H1 (cell line): ENCODE measurements at regions not wholly inside any gene's neighbourhood (a gene's known extent, or its start where the extent isn't known, plus 50 kb on each side); places are given as distances from the start of the nearest gene placed in this dataset.

Experiments
- CTCF ChIA-PET: fragments of 300-600 bp; sonication (Branson Sonifier 250); formaldehyde crosslinking; loops from one replicate; lab custom pipeline; 2021; ENCODE audit not compliant: partially characterized antibody; lab: Charles Lee
- POLR2A ChIA-PET: fragments of 300-600 bp; sonication (Branson Sonifier 250); formaldehyde crosslinking; loops from one replicate; lab custom pipeline; 2021; ENCODE audit warnings: inconsistent platforms; ENCODE audit not compliant: partially characterized antibody; lab: Charles Lee
- DNase-seq, 2 experiments: peaks; one replicate each; pipeline versions ENCODE4 v3.0.0 to v3.0.0-alpha.2; 2010 to 2022; ENCODE audit warnings: low spot score in 2 of 2, low read depth in 1 of 2, mixed read lengths in 1 of 2
- FAIRE-seq: peaks from 2 replicates; lab custom pipeline; 2011; peaks lifted over from hg19 to GRCh38; lab: Jason Lieb, UNC
- H2AFZ ChIP-seq: 2 replicates; pipeline ENCODE4 v1.8.1; 2012; ENCODE audit warnings: low read length, inconsistent platforms
- H2AK5ac ChIP-seq: 2 replicates; pipeline ENCODE4 v1.6.1; 2013; ENCODE audit warnings: low read depth, low read length
- H2BK120ac ChIP-seq: replicated peaks from 2 replicates; pipeline ENCODE3; 2013; ENCODE audit warnings: low read depth, low read length, inconsistent platforms
- H2BK12ac ChIP-seq: 2 replicates; pipeline ENCODE4 v1.6.1; 2013; ENCODE audit warnings: low read depth, low read length
- H2BK15ac ChIP-seq: 2 replicates; pipeline ENCODE4 v1.6.1; 2013; ENCODE audit warnings: low read length
- H2BK20ac ChIP-seq: 2 replicates; pipeline ENCODE4 v1.6.1; 2013; ENCODE audit warnings: low read length
- H2BK5ac ChIP-seq: 2 replicates; pipeline ENCODE4 v1.6.1; 2013; ENCODE audit warnings: low read depth, low read length
- H3K14ac ChIP-seq: 2 replicates; pipeline ENCODE4 v1.6.1; 2013; ENCODE audit warnings: inconsistent platforms; ENCODE audit not compliant: insufficient read length
- H3K18ac ChIP-seq: 2 replicates; pipeline ENCODE4 v1.6.1; 2013; ENCODE audit warnings: low read length; ENCODE audit errors: extremely low read depth
- H3K23ac ChIP-seq: 2 replicates; pipeline ENCODE4 v1.6.1; 2013; ENCODE audit warnings: inconsistent platforms; ENCODE audit not compliant: insufficient read length
- H3K23me2 ChIP-seq: 2 replicates; pipeline ENCODE4 v1.6.1; 2013; ENCODE audit warnings: low read depth, low read length
- H3K27ac ChIP-seq: 2 replicates; pipeline ENCODE4 v1.6.1; 2011; ENCODE audit warnings: low read depth, low read length, inconsistent platforms
- H3K27me3 ChIP-seq, 4 experiments: replicated peaks in 1 of 4; 1 replicate in 1 of 4; 2 replicates in 3 of 4; pipeline versions ENCODE4 v1.6.1 to v1.8.1; 2011 to 2013; ENCODE audit warnings: low read length in 3 of 4, mild to moderate bottlenecking in 3 of 4, inconsistent platforms in 2 of 4, mixed read lengths in 2 of 4, moderate library complexity in 1 of 4; ENCODE audit not compliant: control insufficient read depth in 3 of 4, insufficient read depth in 3 of 4; ENCODE audit errors: extremely low read depth in 1 of 4
- H3K36me3 ChIP-seq, 4 experiments: 2 replicates each; pipeline versions ENCODE4 v1.6.1 to v1.8.1; 2011 to 2013; ENCODE audit warnings: mild to moderate bottlenecking in 4 of 4, low read length in 3 of 4, moderate library complexity in 2 of 4, control low read depth in 1 of 4, inconsistent platforms in 1 of 4; ENCODE audit not compliant: insufficient read depth in 4 of 4, control insufficient read depth in 2 of 4
- H3K4ac ChIP-seq: replicated peaks from 2 replicates; pipeline ENCODE3; 2013; ENCODE audit warnings: low read length, low read depth, mixed read lengths, inconsistent platforms; ENCODE audit not compliant: insufficient read length
- H3K4me1 ChIP-seq, 4 experiments: replicated peaks in 1 of 4; 1 replicate in 1 of 4; 2 replicates in 3 of 4; pipeline versions ENCODE4 v1.6.1 to v1.8.1; 2011 to 2013; ENCODE audit warnings: low read length in 3 of 4, inconsistent platforms in 2 of 4, mixed read lengths in 1 of 4; ENCODE audit not compliant: insufficient read depth in 4 of 4, control insufficient read depth in 3 of 4
- H3K4me2 ChIP-seq, 2 experiments: 2 replicates each; pipeline versions ENCODE4 v1.6.1 to v1.8.1; 2011 to 2013; ENCODE audit warnings: low read depth in 2 of 2, low read length in 2 of 2, control low read depth in 1 of 2, inconsistent platforms in 1 of 2, mild to moderate bottlenecking in 1 of 2; ENCODE audit not compliant: insufficient read depth in 1 of 2
- H3K4me3 ChIP-seq, 4 experiments: fragments of 200-600, 300-600 bp in 1 of 4; sonication (generic), shearing (Covaris generic), sonication (Bioruptor Twin) in 1 of 4; 2 replicates each; pipeline versions ENCODE4 v1.5.1 to v1.8.1; 2011 to 2016; ENCODE audit warnings: low read length in 4 of 4, low read depth in 3 of 4, control low read depth in 2 of 4, inconsistent platforms in 2 of 4, mild to moderate bottlenecking in 2 of 4, mixed read lengths in 1 of 4, moderate library complexity in 1 of 4; ENCODE audit not compliant: insufficient read depth in 2 of 4; ENCODE audit errors: extremely low read depth in 1 of 4
- H3K56ac ChIP-seq: replicated peaks from 2 replicates; pipeline ENCODE3; 2013; ENCODE audit warnings: low read depth, mild to moderate bottlenecking, mixed read lengths, low read length, inconsistent platforms; ENCODE audit not compliant: insufficient read length
- H3K79me1 ChIP-seq: 2 replicates; pipeline ENCODE4 v1.6.1; 2013; ENCODE audit warnings: low read depth, low read length, control low read depth
- H3K79me2 ChIP-seq, 2 experiments: 2 replicates each; pipeline versions ENCODE4 v1.6.1 to v1.8.1; 2012 to 2013; ENCODE audit warnings: low read length in 2 of 2, mild to moderate bottlenecking in 2 of 2, inconsistent platforms in 1 of 2; ENCODE audit not compliant: insufficient read depth in 2 of 2, control insufficient read depth in 1 of 2
- H3K9ac ChIP-seq, 4 experiments: replicated peaks in 1 of 4; 1 replicate in 1 of 4; 2 replicates in 3 of 4; pipeline versions ENCODE4 v1.6.1 to v1.8.1; 2011 to 2013; ENCODE audit warnings: low read depth in 3 of 4, low read length in 3 of 4, control low read depth in 2 of 4, mild to moderate bottlenecking in 2 of 4, moderate library complexity in 2 of 4, inconsistent platforms in 1 of 4; ENCODE audit errors: extremely low read depth in 1 of 4
- H3K9me3 ChIP-seq, 2 experiments: 2 replicates each; pipeline versions ENCODE4 v1.6.1 to v1.8.1; 2012 to 2013; ENCODE audit warnings: mild to moderate bottlenecking in 2 of 2, moderate library complexity in 2 of 2, control low read depth in 1 of 2, inconsistent platforms in 1 of 2, low read depth in 1 of 2, low read length in 1 of 2, mixed read lengths in 1 of 2; ENCODE audit not compliant: insufficient read depth in 2 of 2
- H4K20me1 ChIP-seq, 2 experiments: replicated peaks in 1 of 2; 2 replicates each; pipeline versions ENCODE3 to v1.8.1; 2011 to 2013; ENCODE audit warnings: inconsistent platforms in 2 of 2, low read length in 2 of 2, mild to moderate bottlenecking in 1 of 2; ENCODE audit not compliant: insufficient read depth in 2 of 2, control insufficient read depth in 1 of 2
- H4K5ac ChIP-seq: 2 replicates; pipeline ENCODE4 v1.6.1; 2013; ENCODE audit warnings: low read length, low read depth, mixed read lengths, inconsistent platforms; ENCODE audit not compliant: insufficient read length
- H4K8ac ChIP-seq: 2 replicates; pipeline ENCODE4 v1.8.0; 2013; ENCODE audit warnings: mild to moderate bottlenecking, moderate library complexity, low read length, inconsistent platforms; ENCODE audit not compliant: insufficient read depth; ENCODE audit errors: extremely low read depth
- H4K91ac ChIP-seq: replicated peaks from 2 replicates; pipeline ENCODE3; 2013; ENCODE audit warnings: low read length, mixed read lengths, inconsistent platforms; ENCODE audit not compliant: insufficient read length
- FOSL1 ChIP-seq: IDR thresholded peaks from 2 replicates; pipeline ENCODE4 v1.6.1; 2011; ENCODE audit warnings: mild to moderate bottlenecking, low read depth, low read length, moderate library complexity; ENCODE audit not compliant: insufficient read depth
- KDM1A ChIP-seq: fragments of 200-600, 300-600 bp; sonication (generic); IDR thresholded peaks from 2 replicates; pipeline ENCODE4 v1.7.1; 2016; ENCODE audit warnings: mild to moderate bottlenecking, low read length, borderline replicate concordance
- RBBP5 ChIP-seq: IDR thresholded peaks from 2 replicates; pipeline ENCODE4 v1.7.1; 2012; ENCODE audit warnings: low read depth, mild to moderate bottlenecking, inconsistent platforms, low read length, moderate library complexity, borderline replicate concordance
- whole genome bisulfite sequencing, 2 experiments: shearing (Covaris generic) in 1 of 2; methylation state at CpG; one replicate each; pipeline versions ENCODE4 v1.1.6 to v1.1.7; 2013 to 2015; ENCODE audit warnings: low lambda C conversion rate in 2 of 2, mixed read lengths in 2 of 2, inconsistent platforms in 1 of 2, low coverage in 1 of 2, missing lambda C conversion rate in 1 of 2; ENCODE audit not compliant: insufficient replicate concordance in 2 of 2, insufficient coverage in 1 of 2, insufficient read length in 1 of 2; ENCODE audit errors: extremely low coverage in 1 of 2, missing lambda C conversion rate in 1 of 2; 5-methylcytosine and 5-hydroxymethylcytosine counted together
- TF ChIP-seq, protein P1 (sequence below): IDR thresholded peaks from 2 replicates; pipeline ENCODE4 v1.6.1; 2012; ENCODE audit warnings: inconsistent platforms
- TF ChIP-seq, protein P2 (sequence below): IDR thresholded peaks from 2 replicates; pipeline ENCODE4 v1.6.1; 2012; ENCODE audit warnings: low read length, inconsistent platforms
- TF ChIP-seq, protein P3 (sequence below): IDR thresholded peaks from 2 replicates; pipeline ENCODE4 v1.6.1; 2011; ENCODE audit warnings: low read depth, mild to moderate bottlenecking, low read length; ENCODE audit not compliant: insufficient read depth

DNA sequence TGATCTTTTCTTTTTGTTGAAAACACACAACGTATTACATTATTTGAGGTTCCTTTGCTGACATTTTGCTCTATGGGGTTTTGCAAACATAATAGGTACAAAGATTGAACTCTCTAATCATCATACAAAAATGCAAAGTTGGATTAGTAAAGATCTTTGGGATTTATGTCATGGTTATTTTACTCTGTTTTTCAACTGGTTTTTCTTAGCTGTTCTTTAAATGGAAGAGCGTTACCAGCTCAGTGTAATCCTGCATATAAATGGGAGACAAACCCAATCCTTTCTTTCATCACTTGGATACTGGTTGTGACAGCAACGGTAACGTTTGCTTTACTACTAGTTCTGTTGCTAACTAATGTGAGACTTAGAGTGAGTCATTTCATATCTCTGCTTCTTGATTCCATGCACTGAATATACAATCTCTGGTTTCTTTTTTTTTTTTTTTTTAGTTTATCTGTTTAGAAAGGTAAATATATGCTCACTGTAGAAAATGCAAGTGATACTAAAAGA, 104.9 kb upstream of the NOVA1 start:
- Histone ChIP-seq H3K27ac (no peak overlapping the region), H3K14ac (no peak overlapping the region), H3K4me3 (no peak overlapping the region), H4K8ac (no peak overlapping the region), H3K4ac (no peak overlapping the region), H3K36me3 (no peaks in the 10 kb centered on the region), H3K9ac (no peak overlapping the region), H3K23me2 (no peaks in the 10 kb centered on the region), H2BK120ac (no peak overlapping the region), H3K18ac (no peak overlapping the region), H2BK15ac (no peak overlapping the region), H2BK20ac (no peak overlapping the region), H4K91ac (no peak overlapping the region), H3K9me3 (no peaks in the 10 kb centered on the region), H2BK12ac (no peak overlapping the region), H4K20me1 (no peaks in the 10 kb centered on the region), H2BK5ac (no peak overlapping the region), H3K27me3 (no peaks in the 10 kb centered on the region), H3K4me2 (no peak overlapping the region), H3K56ac (no peak overlapping the region), H4K5ac (no peak overlapping the region), H3K79me1 (no peaks in the 10 kb centered on the region), H3K4me1 (no peaks in the 10 kb centered on the region), H3K23ac (no peak overlapping the region), H2AK5ac (no peak overlapping the region), H3K79me2 (no peaks in the 10 kb centered on the region), H2AFZ (no peak overlapping the region)
- DNase-seq: no peak
- ChIA-PET CTCF (no interaction called here), POLR2A (no interaction called here)
- FAIRE-seq: no peak
- TF ChIP-seq, protein P1, sequence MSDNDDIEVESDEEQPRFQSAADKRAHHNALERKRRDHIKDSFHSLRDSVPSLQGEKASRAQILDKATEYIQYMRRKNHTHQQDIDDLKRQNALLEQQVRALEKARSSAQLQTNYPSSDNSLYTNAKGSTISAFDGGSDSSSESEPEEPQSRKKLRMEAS: no peak
- TF ChIP-seq, protein P2, sequence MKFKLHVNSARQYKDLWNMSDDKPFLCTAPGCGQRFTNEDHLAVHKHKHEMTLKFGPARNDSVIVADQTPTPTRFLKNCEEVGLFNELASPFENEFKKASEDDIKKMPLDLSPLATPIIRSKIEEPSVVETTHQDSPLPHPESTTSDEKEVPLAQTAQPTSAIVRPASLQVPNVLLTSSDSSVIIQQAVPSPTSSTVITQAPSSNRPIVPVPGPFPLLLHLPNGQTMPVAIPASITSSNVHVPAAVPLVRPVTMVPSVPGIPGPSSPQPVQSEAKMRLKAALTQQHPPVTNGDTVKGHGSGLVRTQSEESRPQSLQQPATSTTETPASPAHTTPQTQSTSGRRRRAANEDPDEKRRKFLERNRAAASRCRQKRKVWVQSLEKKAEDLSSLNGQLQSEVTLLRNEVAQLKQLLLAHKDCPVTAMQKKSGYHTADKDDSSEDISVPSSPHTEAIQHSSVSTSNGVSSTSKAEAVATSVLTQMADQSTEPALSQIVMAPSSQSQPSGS: no peak
- no peak for TF ChIP-seq FOSL1
- TF ChIP-seq, protein P3, sequence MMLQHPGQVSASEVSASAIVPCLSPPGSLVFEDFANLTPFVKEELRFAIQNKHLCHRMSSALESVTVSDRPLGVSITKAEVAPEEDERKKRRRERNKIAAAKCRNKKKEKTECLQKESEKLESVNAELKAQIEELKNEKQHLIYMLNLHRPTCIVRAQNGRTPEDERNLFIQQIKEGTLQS: no peak
- TF ChIP-seq RBBP5: no peak
- TF ChIP-seq KDM1A: no peak
- 70% methylated on average over 4 of the region's 4 CpGs; no CpG with 5 or more reads in 1 of the 2 experiments for WGBS, 2 experiments
